HL-60 (cell line): ENCODE measurements at regions not wholly inside any gene's neighbourhood (a gene's known extent, or its start where the extent isn't known, plus 50 kb on each side); places are given as distances from the start of the nearest gene placed in this dataset.

ENCODE experiments used
- CTCF ChIP-seq: IDR thresholded peaks from one replicate; pipeline ENCODE4 v1.5.1; 2011; ENCODE audit warnings: low read length, control low read depth, inconsistent platforms; ENCODE audit not compliant: insufficient read depth
- POLR2AphosphoS5 ChIP-seq: IDR thresholded peaks from 2 replicates; pipeline ENCODE4 v1.6.1; 2012; ENCODE audit warnings: low read depth

- TF ChIP-seq CTCF (no peak), POLR2AphosphoS5 (no peak)
These were observed 123.2 kb upstream of the FAM9C start for GRCh38 chrX:13167481-13168231.
